PC-9 (cell line): ENCODE measurements at regions not wholly inside any gene's neighbourhood (a gene's known extent, or its start where the extent isn't known, plus 50 kb on each side); places are given as distances from the start of the nearest gene placed in this dataset.

Source experiments
- BruUV-seq: library from RNA; stranded (reverse); fragments of 400-500 nt; replicated peaks from 2 replicates; lab custom pipeline; 2021; lab: Mats Ljungman, UMichigan
- CTCF ChIA-PET: fragments of 300-600 bp; sonication (Branson Sonifier 250); formaldehyde crosslinking; loops from one replicate; lab custom pipeline; 2022; ENCODE audit warnings: antibody characterized with exemption; lab: Charles Lee
- POLR2A ChIA-PET: fragments of 300-600 bp; sonication (Branson Sonifier 250); formaldehyde crosslinking; loops from one replicate; lab custom pipeline; 2022; ENCODE audit warnings: antibody characterized with exemption; ENCODE audit not compliant: unreplicated experiment; lab: Charles Lee
- DNase-seq, 2 experiments: peaks; one replicate each; pipeline versions ENCODE4 v3.0.0 to v3.0.0-alpha.2; 2015 to 2022; ENCODE audit warnings: mixed read lengths in 1 of 2
- H2AFZ ChIP-seq: fragments of 200-600 bp; sonication (generic); 2 replicates; pipeline ENCODE4 v1.8.1; 2017; ENCODE audit warnings: antibody characterized with exemption
- H3F3A ChIP-seq: fragments of 200-600 bp; sonication (generic); 2 replicates; pipeline ENCODE4 v1.8.1; 2017; ENCODE audit warnings: antibody characterized with exemption, mild to moderate bottlenecking, low read depth; ENCODE audit not compliant: insufficient read depth
- H3K27ac ChIP-seq: fragments of 200-600 bp; sonication (generic); 2 replicates; pipeline ENCODE4 v1.6.1; 2016; ENCODE audit warnings: mixed run types
- H3K27me3 ChIP-seq: fragments of 200-600 bp; sonication (generic); 2 replicates; pipeline ENCODE4 v1.6.1; 2016; ENCODE audit warnings: low read depth, mixed run types; ENCODE audit not compliant: insufficient read depth
- H3K36me3 ChIP-seq: fragments of 200-600 bp; sonication (generic); 2 replicates; pipeline ENCODE4 v1.6.1; 2016; ENCODE audit warnings: low read depth, mixed run types
- H3K4me1 ChIP-seq: fragments of 200-600 bp; sonication (generic); replicated peaks from 2 replicates; pipeline ENCODE4 v1.6.1; 2016; ENCODE audit warnings: mixed run types; ENCODE audit not compliant: insufficient read depth
- H3K4me2 ChIP-seq: fragments of 200-600 bp; sonication (generic); 2 replicates; pipeline ENCODE4 v1.6.1; 2017; ENCODE audit warnings: mixed run types
- H3K4me3 ChIP-seq: fragments of 200-600 bp; sonication (generic); 2 replicates; pipeline ENCODE4 v1.6.1; 2016; ENCODE audit warnings: mixed run types
- H3K79me2 ChIP-seq: fragments of 200-600 bp; sonication (generic); 2 replicates; pipeline ENCODE4 v1.6.1; 2017; ENCODE audit warnings: low read depth, mixed run types
- H3K9me2 ChIP-seq: fragments of 200-600 bp; sonication (generic); 2 replicates; pipeline ENCODE4 v1.8.1; 2017; ENCODE audit warnings: mild to moderate bottlenecking; ENCODE audit not compliant: insufficient read depth
- H3K9me3 ChIP-seq: fragments of 200-600 bp; sonication (generic); 2 replicates; pipeline ENCODE4 v1.8.1; 2016; ENCODE audit warnings: low read depth; ENCODE audit not compliant: insufficient read depth
- H4K20me1 ChIP-seq: fragments of 200-600 bp; sonication (generic); 2 replicates; pipeline ENCODE4 v1.8.1; 2017; ENCODE audit not compliant: insufficient read depth
- EZH2 ChIP-seq: fragments of 200-600 bp; sonication (generic); IDR thresholded peaks from 2 replicates; pipeline ENCODE4 v1.8.0; 2017; ENCODE audit warnings: antibody characterized with exemption, low read depth
- intact Hi-C: fragments of 100-400 bp; cut with micrococcal nuclease; formaldehyde crosslinking; loops from one replicate; pipeline ENCODE4 v1.10.0; 2022; ENCODE audit not compliant: unreplicated experiment
- TF ChIP-seq, protein P1 (sequence below): fragments of 200-600 bp; sonication (generic); conservative IDR thresholded peaks from 2 replicates; pipeline ENCODE4 v1.6.1; 2017; ENCODE audit warnings: mixed run types, antibody characterized with exemption, mild to moderate bottlenecking, moderate library complexity

DNA sequence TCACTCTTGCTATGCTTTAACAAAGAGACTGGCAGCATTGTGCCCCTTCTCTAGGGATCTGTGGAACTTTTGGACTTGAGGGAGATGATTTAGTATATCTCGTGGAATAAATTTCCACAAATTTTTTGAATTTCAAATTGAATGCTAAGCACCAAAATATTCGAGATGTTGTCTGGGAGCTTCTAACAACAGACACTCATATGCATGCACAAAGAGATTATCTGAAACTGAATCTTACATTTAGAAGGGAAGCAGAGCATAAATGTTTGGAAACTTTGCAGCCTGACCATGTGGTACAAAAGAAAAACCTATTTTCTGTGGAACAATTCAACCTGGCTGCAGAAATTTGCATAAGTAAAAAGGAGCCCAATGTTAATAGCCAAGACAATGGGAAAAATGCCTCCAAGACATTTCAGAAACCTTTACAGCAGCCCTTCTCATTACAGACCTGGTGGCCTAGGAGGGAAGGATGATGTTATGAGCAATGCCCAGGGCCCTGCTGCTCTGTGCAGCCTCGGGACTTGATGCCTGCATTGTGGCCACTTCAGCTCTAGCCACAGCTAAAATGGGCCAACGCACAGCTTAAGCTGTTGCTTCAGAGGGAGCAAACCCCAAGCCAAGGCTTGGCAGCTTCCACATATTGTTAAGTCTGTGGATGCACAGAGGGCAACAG is 285.8 kb upstream of the FAM174A start:
- DNase-seq = no peak
- Histone ChIP-seq H3K9me3 (no peaks in the 10 kb centered on the region), H3F3A (no peaks in the 10 kb centered on the region), H3K4me2 (no peak overlapping the region), H3K4me1 (no peaks in the 10 kb centered on the region), H3K9me2 (no peaks in the 10 kb centered on the region), H3K27me3 (no peaks in the 10 kb centered on the region), H4K20me1 (no peaks in the 10 kb centered on the region), H3K36me3 (no peaks in the 10 kb centered on the region), H2AFZ (no peak overlapping the region), H3K79me2 (no peaks in the 10 kb centered on the region), H3K4me3 (no peak overlapping the region), H3K27ac (no peak overlapping the region)
- no peak for TF ChIP-seq EZH2
- TF ChIP-seq, protein P1, sequence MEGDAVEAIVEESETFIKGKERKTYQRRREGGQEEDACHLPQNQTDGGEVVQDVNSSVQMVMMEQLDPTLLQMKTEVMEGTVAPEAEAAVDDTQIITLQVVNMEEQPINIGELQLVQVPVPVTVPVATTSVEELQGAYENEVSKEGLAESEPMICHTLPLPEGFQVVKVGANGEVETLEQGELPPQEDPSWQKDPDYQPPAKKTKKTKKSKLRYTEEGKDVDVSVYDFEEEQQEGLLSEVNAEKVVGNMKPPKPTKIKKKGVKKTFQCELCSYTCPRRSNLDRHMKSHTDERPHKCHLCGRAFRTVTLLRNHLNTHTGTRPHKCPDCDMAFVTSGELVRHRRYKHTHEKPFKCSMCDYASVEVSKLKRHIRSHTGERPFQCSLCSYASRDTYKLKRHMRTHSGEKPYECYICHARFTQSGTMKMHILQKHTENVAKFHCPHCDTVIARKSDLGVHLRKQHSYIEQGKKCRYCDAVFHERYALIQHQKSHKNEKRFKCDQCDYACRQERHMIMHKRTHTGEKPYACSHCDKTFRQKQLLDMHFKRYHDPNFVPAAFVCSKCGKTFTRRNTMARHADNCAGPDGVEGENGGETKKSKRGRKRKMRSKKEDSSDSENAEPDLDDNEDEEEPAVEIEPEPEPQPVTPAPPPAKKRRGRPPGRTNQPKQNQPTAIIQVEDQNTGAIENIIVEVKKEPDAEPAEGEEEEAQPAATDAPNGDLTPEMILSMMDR = no peak
- intact Hi-C loops = no loop called here
- ChIA-PET CTCF (no interaction called here), POLR2A (no interaction called here)
- no TSS peak for BruUV-seq

DNA sequence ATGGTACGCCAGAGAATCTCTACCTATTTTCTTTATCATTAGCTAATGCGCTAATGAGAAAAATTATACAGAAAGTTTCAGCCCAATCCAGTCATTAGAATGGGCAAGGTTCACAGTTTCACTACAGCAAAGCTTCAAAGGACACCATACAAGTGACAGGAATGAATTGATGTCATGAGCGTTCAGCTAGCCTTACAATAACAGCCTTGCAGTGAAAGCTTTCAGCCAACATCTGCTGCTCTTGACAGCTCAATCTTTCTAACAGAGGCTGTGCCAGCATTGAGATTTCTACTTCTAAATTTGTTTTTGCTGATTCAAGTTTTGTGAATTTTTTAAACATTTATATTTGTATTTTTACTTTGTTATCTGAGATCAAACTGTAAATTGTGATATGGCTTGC is 302.4 kb upstream of the FAM174A start:
- intact Hi-C loops = no loop called here
- no peaks in the 10 kb centered on the region for H3F3A ChIP-seq
- H3K9me2 ChIP-seq = no peaks in the 10 kb centered on the region
- H3K36me3 ChIP-seq = no peaks in the 10 kb centered on the region
- no peak for DNase-seq
- H3K27ac ChIP-seq = no peak overlapping the region
- POLR2A ChIA-PET = no interaction called here
- no peaks in the 10 kb centered on the region for H3K4me1 ChIP-seq
- H3K4me2 ChIP-seq = no peak overlapping the region
- H3K4me3 ChIP-seq = no peak overlapping the region
- H3K9me3 ChIP-seq = no peaks in the 10 kb centered on the region
- no TSS peak for BruUV-seq
- H4K20me1 ChIP-seq = no peaks in the 10 kb centered on the region
- H2AFZ ChIP-seq = no peak overlapping the region
- TF ChIP-seq, protein P1 = no peak
- no peak for TF ChIP-seq EZH2
- CTCF ChIA-PET = no interaction called here
- H3K79me2 ChIP-seq = no peaks in the 10 kb centered on the region
- no peaks in the 10 kb centered on the region for H3K27me3 ChIP-seq

- TF ChIP-seq, protein P1 = no peak
- TF ChIP-seq EZH2 = no peak
- CTCF ChIA-PET = no interaction called here
- no peaks in the 10 kb centered on the region for H3K9me2 ChIP-seq
- no peaks in the 10 kb centered on the region for H3K9me3 ChIP-seq
- no peak overlapping the region for H3K4me3 ChIP-seq
- H3K27me3 ChIP-seq = no peaks in the 10 kb centered on the region
- H3K4me2 ChIP-seq = no peak overlapping the region
- H3K79me2 ChIP-seq = no peaks in the 10 kb centered on the region
- intact Hi-C loops = no loop called here
- no peaks in the 10 kb centered on the region for H3F3A ChIP-seq
- H3K36me3 ChIP-seq = no peaks in the 10 kb centered on the region
- DNase-seq = no peak
- BruUV-seq = no TSS peak
- H3K4me1 ChIP-seq = no peaks in the 10 kb centered on the region
- POLR2A ChIA-PET = no interaction called here
- H4K20me1 ChIP-seq = no peaks in the 10 kb centered on the region
- H3K27ac ChIP-seq = no peak overlapping the region
- no peak overlapping the region for H2AFZ ChIP-seq
Measured at GRCh38 chr5:100188778-100189177, 346.4 kb upstream of the FAM174A start.
